ENCODE measurements at regions not wholly inside any gene's neighbourhood (a gene's known extent, or its start where the extent isn't known, plus 50 kb on each side); places are given as distances from the start of the nearest gene placed in this dataset.
"Not testable (repeated sequence)": the region's sequence is repeated elsewhere in the genome, so short reads cannot be mapped to it uniquely, and the experiment has no call there.

DNA sequence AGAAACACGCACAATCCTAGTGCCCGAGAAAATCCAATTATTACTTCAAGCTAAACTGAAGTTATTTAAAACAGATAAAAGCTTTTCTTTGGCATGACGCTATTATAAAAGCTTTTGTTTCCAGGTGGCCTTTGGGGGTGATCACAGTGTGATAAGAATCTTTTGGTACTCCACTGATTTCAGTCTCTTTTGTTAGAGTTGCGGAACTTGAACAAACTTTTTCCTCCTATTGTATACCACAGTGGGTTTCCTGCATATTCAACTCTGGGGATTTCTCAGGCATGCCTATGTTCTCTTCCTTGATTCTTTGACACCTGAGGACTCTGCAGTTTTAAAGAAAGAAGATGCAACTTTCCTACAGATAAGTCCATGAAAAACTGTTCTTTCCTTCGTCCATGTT, 99.7 kb upstream of the PITRM1 start:
- DNase-seq (ENCODE audit: low read depth, low spot score), result no peak

GRCh38 chr10:3271354-3272115, 99.0 kb upstream of the PITRM1 start:
- no peak for DNase-seq (ENCODE audit: low read depth, low spot score)

DNA sequence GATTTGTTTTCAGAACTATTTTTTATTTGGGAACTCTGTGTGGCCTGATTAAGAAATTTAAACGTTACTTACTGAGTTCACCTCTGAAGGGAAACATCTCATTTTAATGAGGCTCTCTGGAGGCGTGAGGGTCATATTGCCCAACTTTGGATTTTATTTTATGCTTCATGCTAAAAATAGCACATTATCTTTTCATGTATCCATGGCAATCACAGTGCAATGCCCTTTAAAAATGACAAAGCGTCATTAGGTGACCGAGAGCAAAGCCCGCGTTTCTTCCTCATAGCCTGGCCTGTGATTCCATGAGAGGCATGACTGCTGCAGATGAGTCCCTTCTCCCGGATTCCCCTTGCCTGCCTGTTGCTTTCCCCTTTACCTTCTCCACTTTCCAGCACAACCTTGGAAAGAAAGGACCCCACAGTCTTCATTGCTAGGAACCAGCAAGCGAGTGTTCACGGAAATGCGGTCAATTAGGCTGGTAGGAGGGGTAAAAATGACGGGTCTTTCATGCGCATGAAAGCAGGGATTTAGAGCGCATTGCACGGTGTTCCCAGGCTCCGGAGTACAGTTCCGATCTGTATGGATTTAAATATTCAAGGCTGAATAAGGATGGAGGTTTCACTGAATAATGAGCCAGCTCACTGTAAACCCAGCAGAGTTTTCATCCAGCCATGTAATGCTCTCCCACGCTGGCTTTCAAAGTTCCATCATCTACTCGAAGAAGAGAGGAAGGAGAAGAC, 98.2 kb upstream of the PITRM1 start:
- no peak for DNase-seq (ENCODE audit: low read depth, low spot score)

GRCh38 chr10:3268025-3268424, 95.4 kb upstream of the PITRM1 start:
- no peak for DNase-seq (ENCODE audit: low read depth, low spot score)

DNA sequence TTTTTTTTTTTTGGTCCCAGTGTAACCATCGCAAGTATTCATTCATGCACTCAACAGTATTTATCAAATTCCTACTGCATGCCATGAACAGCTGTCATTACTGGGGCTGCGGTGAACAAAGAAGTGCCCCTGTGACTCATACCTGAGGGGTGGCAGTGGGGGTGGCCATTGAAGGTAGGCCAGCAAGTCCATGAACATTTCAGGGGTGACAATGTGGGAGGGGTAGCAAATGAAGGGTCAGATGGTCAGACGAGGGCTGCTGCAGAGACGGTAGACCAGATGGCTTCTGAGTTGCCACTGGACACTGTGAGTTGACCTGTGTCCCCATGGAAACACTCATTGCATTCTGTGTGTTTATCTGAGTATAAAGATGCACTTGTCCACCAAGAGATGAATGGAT, 92.5 kb upstream of the PITRM1 start:
- no peak for DNase-seq (ENCODE audit: low read depth, low spot score)

DNA sequence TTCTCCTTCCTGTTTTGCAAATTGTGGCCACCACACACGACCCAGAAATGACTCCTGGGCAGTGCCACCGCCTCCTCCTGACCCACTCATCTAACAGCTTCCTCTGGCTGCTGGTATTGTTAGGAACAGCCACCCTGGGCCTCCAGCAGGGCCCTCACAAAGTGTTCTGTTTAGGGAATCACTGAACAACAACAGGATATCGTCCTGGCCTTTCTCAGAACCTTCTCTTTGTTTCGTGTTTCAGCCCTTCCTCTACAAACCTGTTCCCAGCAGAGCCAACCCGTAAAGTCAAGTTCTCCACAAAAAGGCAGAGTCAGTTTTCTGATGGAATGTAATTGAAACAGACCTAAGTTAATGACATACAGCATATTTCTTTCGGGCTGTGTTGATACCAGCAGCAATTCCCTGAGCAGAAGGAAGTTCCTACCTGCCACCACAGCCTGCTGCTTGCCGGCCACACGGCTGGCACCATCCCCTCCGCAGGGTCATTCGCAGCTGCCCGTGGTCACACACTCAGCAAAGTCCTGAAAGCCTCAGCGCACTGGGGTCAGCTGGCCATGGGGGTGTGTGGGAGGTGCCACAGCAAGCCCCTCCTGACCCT, 91.7 kb upstream of the PITRM1 start:
- DNase-seq (ENCODE audit: low read depth, low spot score), result no peak

DNA sequence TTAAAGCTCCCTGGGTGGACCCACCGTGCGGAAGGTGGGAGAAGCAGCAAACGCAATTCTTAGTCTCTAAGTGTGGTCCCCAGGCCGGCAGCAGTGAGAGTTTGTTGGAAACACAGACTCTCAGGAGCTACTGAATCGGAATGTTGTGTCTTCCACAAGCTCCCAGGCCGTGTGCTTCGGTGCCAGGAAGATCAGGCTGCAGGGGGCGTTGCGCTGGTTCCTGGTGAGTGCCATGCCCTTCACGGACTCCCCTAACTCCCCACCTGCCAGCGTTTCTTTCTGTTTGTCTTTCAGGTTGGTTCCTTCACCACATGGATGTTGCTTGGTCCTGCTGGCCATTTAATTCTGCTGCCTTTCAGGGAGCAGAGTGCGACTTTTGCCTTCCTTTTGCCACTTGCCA, 91.2 kb upstream of the PITRM1 start:
- no peak for DNase-seq (ENCODE audit: low read depth, low spot score)

- no peak for DNase-seq (ENCODE audit: low read depth, low spot score)
Observed at GRCh38 chr10:3263082-3263481, 90.5 kb upstream of the PITRM1 start.

- DNase-seq (ENCODE audit: low read depth, low spot score), result no peak
Observed at GRCh38 chr10:3261921-3262320, 89.3 kb upstream of the PITRM1 start.

GRCh38 chr10:3260066-3260834, 87.7 kb upstream of the PITRM1 start:
- DNase-seq (ENCODE audit: low read depth, low spot score), result no peak

GRCh38 chr10:3259499-3259898, 86.9 kb upstream of the PITRM1 start:
- DNase-seq (ENCODE audit: low read depth, low spot score), result no peak

DNA sequence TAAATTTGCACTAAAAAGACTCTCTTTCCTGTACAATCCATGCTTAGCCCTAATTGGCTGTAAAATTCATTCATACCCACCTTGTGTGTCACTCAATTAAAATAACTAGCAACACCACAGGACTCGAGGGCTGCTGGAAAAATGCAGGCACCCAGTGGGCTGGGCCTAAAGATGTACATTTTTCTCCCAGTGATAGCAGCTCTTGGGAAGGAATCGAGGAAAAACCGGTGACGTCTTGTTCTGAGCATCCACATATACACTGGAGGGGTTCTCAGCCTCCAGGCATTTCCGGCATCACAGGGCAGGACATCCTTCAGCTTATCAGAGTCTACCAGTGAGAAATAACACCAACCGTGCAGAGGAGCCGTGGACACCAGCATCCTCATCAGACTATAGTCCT, 85.8 kb upstream of the PITRM1 start:
- no peak for DNase-seq (ENCODE audit: low read depth, low spot score)

GRCh38 chr10:3255616-3256015, 83.0 kb upstream of the PITRM1 start:
- DNase-seq (ENCODE audit: low read depth, low spot score), result no peak

- no peak for DNase-seq (ENCODE audit: low read depth, low spot score)
Observed at GRCh38 chr10:3255075-3255474, 82.5 kb upstream of the PITRM1 start.

- DNase-seq (ENCODE audit: low read depth, low spot score), result not testable (repeated sequence)
Observed at GRCh38 chr10:3253974-3254373, 81.4 kb upstream of the PITRM1 start.

DNA sequence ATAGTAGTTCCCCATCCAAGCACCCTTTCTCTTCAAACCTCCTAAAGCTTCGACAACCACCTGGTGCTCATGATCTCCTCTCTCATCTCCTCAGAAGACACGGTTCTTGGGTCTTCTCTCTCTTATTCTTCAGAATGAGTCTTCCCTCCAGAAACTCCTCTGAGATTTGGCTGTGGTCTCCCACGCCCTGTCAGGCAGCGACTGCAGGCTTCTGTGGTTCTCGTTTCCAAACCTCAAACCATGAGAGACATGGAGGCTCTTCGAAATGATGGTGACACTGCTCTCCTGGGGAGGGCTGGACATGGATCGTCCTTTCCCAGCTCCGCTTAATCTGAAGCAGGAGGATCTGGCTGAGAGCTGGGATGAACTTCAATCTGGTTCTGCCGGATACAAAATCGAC, 78.6 kb upstream of the PITRM1 start:
- DNase-seq (ENCODE audit: low read depth, low spot score), result no peak

DNA sequence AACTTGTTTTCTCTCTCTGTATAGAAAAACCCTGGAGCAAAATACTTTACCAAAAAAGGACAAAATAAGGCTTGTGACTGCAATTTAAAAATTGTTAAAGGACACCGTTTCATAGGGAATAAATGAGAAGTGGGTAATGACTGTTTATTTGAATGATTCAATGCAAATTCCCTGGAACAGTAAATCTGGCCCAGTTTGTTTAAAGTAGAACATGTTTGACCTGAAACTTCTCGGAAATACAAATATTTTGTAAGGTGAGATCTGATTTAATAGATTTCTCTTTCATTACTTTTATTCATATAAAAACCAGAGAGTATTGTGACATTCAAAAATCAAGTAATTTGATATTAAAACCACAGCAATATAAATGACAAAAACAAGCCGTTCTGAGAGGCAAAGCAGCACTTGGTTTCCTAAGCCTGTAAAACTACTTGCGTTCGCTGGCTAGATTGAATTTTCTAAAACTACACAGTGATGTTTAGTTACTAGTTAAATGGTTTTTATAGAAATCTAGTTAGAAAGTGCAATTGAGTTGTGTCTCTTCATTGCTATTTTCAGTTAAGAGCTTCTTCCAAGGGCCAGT, 76.8 kb upstream of the PITRM1 start:
- no peak for DNase-seq (ENCODE audit: low read depth, low spot score)

DNA sequence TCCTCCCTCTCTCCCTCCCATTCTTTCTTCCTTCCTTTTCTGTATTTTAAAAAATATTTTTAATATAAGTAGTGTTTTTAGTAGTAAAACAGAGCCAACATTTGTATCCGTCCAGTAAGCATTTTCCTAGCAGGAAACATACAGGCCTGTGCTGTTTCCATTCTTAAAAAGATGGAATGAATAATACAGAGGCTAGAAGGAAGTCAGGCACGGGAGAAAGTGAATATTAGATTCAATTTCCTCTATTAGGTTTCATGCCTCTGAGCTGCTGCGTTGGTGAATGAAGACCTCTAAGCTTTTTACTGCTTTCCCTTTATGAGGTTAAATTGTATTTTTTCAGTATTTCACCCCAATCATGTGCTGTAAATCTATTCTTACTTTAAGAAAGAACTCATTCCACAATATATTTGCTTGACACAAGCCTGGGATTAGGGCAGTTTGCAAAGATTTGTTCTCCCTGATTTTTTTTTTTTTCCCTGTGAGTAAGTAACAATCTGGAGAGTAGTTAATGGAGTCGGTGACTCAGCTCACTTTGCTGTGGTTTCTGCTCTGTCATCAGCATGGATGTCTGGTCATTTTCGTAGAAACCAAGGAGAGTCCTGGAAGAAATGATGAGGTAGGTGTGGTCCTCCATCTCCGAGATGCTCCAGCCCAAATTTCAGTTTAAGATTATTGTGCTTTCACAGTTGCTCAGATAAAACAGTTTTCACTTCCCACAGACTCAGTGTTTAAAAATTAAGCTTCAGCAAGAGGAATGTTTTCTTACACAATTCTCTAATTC, 76.1 kb upstream of the PITRM1 start:
- DNase-seq (ENCODE audit: low read depth, low spot score), result no peak

- no peak for DNase-seq (ENCODE audit: low read depth, low spot score)
Observed at GRCh38 chr10:3245395-3245794, 72.8 kb upstream of the PITRM1 start.

- no peak for DNase-seq (ENCODE audit: low read depth, low spot score)
Observed at GRCh38 chr10:3241967-3242650, 69.5 kb upstream of the PITRM1 start.

All from activated naive CD8-positive, alpha-beta T cell treated with anti-CD3 and anti-CD28 coated beads, Interleukin-2, amount 50 U/mL, for 16 hours (primary cell).